HUDEP-2 (cell line): ENCODE measurements at regions not wholly inside any gene's neighbourhood (a gene's known extent, or its start where the extent isn't known, plus 50 kb on each side); places are given as distances from the start of the nearest gene placed in this dataset.

ENCODE experiments used
- DNase-seq, 76 experiments: peaks; one replicate each; lab custom pipeline; 2025; ENCODE audit not compliant: unreplicated experiment in 76 of 76; lab: John Stamatoyannopoulos, UW

GRCh38 chr10:24156686-24157085 lies 52.3 kb upstream of the KIAA1217 start:
- no peak for DNase-seq

GRCh38 chr10:24157567-24157966 lies 51.4 kb upstream of the KIAA1217 start:
- DNase-seq, result no peak
